Smooth muscle cell (in vitro differentiated cells): ENCODE measurements at regions not wholly inside any gene's neighbourhood (a gene's known extent, or its start where the extent isn't known, plus 50 kb on each side); places are given as distances from the start of the nearest gene placed in this dataset.

Experiments
- DNase-seq: peaks from one replicate; lab custom pipeline; 2025; ENCODE audit not compliant: unreplicated experiment; lab: John Stamatoyannopoulos, UW
- H2AFZ ChIP-seq: fragments of 200-600 bp; sonication (generic); 2 replicates; pipeline ENCODE4 v1.6.0; 2016; ENCODE audit warnings: antibody characterized with exemption, low read depth, mild to moderate bottlenecking
- H3F3A ChIP-seq: fragments of 200-600 bp; sonication (generic); 2 replicates; pipeline ENCODE4 v1.6.0; 2017; ENCODE audit warnings: antibody characterized with exemption, low read depth
- H3K27ac ChIP-seq: fragments of 200-600 bp; sonication (generic); 2 replicates; pipeline ENCODE4 v1.5.1; 2016; ENCODE audit warnings: low read depth, mild to moderate bottlenecking
- H3K27me3 ChIP-seq: fragments of 200-600 bp; sonication (generic); 2 replicates; pipeline ENCODE4 v1.6.1; 2016; ENCODE audit warnings: low read depth, mild to moderate bottlenecking
- H3K36me3 ChIP-seq: fragments of 200-600 bp; sonication (generic); 2 replicates; pipeline ENCODE4 v1.5.1; 2016; ENCODE audit warnings: low read depth
- H3K4me1 ChIP-seq: fragments of 200-600 bp; sonication (generic); 2 replicates; pipeline ENCODE4 v1.5.1; 2016; ENCODE audit warnings: low read depth
- H3K4me2 ChIP-seq: fragments of 200-600 bp; sonication (generic); 2 replicates; pipeline ENCODE4 v1.6.0; 2016; ENCODE audit warnings: mild to moderate bottlenecking
- H3K4me3 ChIP-seq: fragments of 200-600 bp; sonication (generic); 2 replicates; pipeline ENCODE4 v1.5.1; 2016; ENCODE audit warnings: mild to moderate bottlenecking
- H3K79me2 ChIP-seq: fragments of 200-600 bp; sonication (generic); 2 replicates; pipeline ENCODE4 v1.6.0; 2016; ENCODE audit warnings: low read depth, mild to moderate bottlenecking
- H3K9ac ChIP-seq: fragments of 200-600 bp; sonication (generic); 2 replicates; pipeline ENCODE4 v1.6.0; 2016; ENCODE audit warnings: low read depth
- H3K9me3 ChIP-seq: fragments of 200-600 bp; sonication (generic); replicated peaks from 2 replicates; pipeline ENCODE4 v1.5.1; 2016; ENCODE audit warnings: low read depth
- H4K20me1 ChIP-seq: fragments of 200-600 bp; sonication (generic); 2 replicates; pipeline ENCODE4 v1.6.0; 2016; ENCODE audit warnings: low read depth
- CTCF ChIP-seq: fragments of 200-600 bp; sonication (generic); IDR thresholded peaks from 2 replicates; pipeline ENCODE4 v1.5.1; 2017; ENCODE audit warnings: borderline replicate concordance, mild to moderate bottlenecking, antibody characterized with exemption; ENCODE audit not compliant: insufficient read depth, poor library complexity, severe bottlenecking
- WGBS: methylation state at CpG from one replicate; pipeline ENCODE4 v1.1.7; 2016; ENCODE audit warnings: low lambda C conversion rate; 5-methylcytosine and 5-hydroxymethylcytosine counted together

- no peaks in the 10 kb centered on the region for H3K79me2 ChIP-seq
- no peaks in the 10 kb centered on the region for H4K20me1 ChIP-seq
- H3K4me2 ChIP-seq, result no peak overlapping the region
- DNase-seq, result no peak
- H3K4me1 ChIP-seq, result no peaks in the 10 kb centered on the region
- no peak overlapping the region for H3K4me3 ChIP-seq
- no peak overlapping the region for H3K27ac ChIP-seq
- TF ChIP-seq CTCF, result no peak
- peak overlapping the region; percentile 46 for H2AFZ ChIP-seq
- peaks cover 9% of the 10 kb centered on the region for H3K27me3 ChIP-seq
- no peaks in the 10 kb centered on the region for H3K9me3 ChIP-seq
- no peaks in the 10 kb centered on the region for H3K36me3 ChIP-seq
- no peak overlapping the region for H3K9ac ChIP-seq
- 20% methylated on average over 4 of the region's 4 CpGs for WGBS
- no peaks in the 10 kb centered on the region for H3F3A ChIP-seq
Observed at GRCh38 chr12:58809064-58809607, 111.2 kb downstream of the LRIG3 start.

GRCh38 chr12:58811346-58811745 is 109.0 kb downstream of the LRIG3 start:
- no peaks in the 10 kb centered on the region for H3K4me1 ChIP-seq
- no peak overlapping the region for H3K9ac ChIP-seq
- H3K36me3 ChIP-seq, result no peaks in the 10 kb centered on the region
- H3K79me2 ChIP-seq, result no peaks in the 10 kb centered on the region
- peaks cover 9% of the 10 kb centered on the region for H3K27me3 ChIP-seq
- no peak overlapping the region for H3K27ac ChIP-seq
- TF ChIP-seq CTCF, result no peak
- H3K9me3 ChIP-seq, result no peaks in the 10 kb centered on the region
- no peak overlapping the region for H2AFZ ChIP-seq
- 88% methylated on average over 2 of the region's 2 CpGs for WGBS
- no peaks in the 10 kb centered on the region for H4K20me1 ChIP-seq
- no peaks in the 10 kb centered on the region for H3F3A ChIP-seq
- H3K4me2 ChIP-seq, result no peak overlapping the region
- DNase-seq, result no peak
- H3K4me3 ChIP-seq, result no peak overlapping the region

GRCh38 chr12:58812214-58812613 is 108.1 kb downstream of the LRIG3 start:
- Histone ChIP-seq H3K9me3 (no peaks in the 10 kb centered on the region), H3K9ac (no peak overlapping the region), H4K20me1 (no peaks in the 10 kb centered on the region), H3K79me2 (no peaks in the 10 kb centered on the region), H3K27ac (no peak overlapping the region), H3K36me3 (no peaks in the 10 kb centered on the region), H2AFZ (no peak overlapping the region), H3K4me3 (no peak overlapping the region), H3F3A (no peaks in the 10 kb centered on the region), H3K4me1 (no peaks in the 10 kb centered on the region), H3K4me2 (no peak overlapping the region), H3K27me3 (peaks cover 9% of the 10 kb centered on the region)
- TF ChIP-seq CTCF, result no peak
- no peak for DNase-seq
- 55% methylated on average over 2 of the region's 2 CpGs for WGBS

- Histone ChIP-seq H3K27me3 (peaks cover 9% of the 10 kb centered on the region), H3K4me2 (no peak overlapping the region), H3K36me3 (no peaks in the 10 kb centered on the region), H3K79me2 (no peaks in the 10 kb centered on the region), H3K27ac (no peak overlapping the region), H3F3A (no peaks in the 10 kb centered on the region), H3K9ac (no peak overlapping the region), H4K20me1 (no peaks in the 10 kb centered on the region), H3K4me3 (no peak overlapping the region), H3K9me3 (no peaks in the 10 kb centered on the region), H2AFZ (no peak overlapping the region), H3K4me1 (no peaks in the 10 kb centered on the region)
- DNase-seq, result no peak
- WGBS, result 67% methylated on average over 1 of the region's 1 CpG
- TF ChIP-seq CTCF, result no peak
Observed at GRCh38 chr12:58814036-58814435, 106.3 kb downstream of the LRIG3 start.
